Osteoblast (primary cell): ENCODE measurements at regions not wholly inside any gene's neighbourhood (a gene's known extent, or its start where the extent isn't known, plus 50 kb on each side); places are given as distances from the start of the nearest gene placed in this dataset.

Experiments
- DNase-seq: peaks from one replicate; pipeline ENCODE4 v3.0.0; 2011; ENCODE audit warnings: low spot score, mixed read lengths; ENCODE audit not compliant: insufficient read length; ENCODE audit errors: missing footprints
- H2AFZ ChIP-seq: 2 replicates; pipeline ENCODE4 v1.6.0; 2011; ENCODE audit warnings: mild to moderate bottlenecking, low read length
- H3K27ac ChIP-seq: 2 replicates; pipeline ENCODE4 v1.5.1; 2011; ENCODE audit warnings: mild to moderate bottlenecking, low read depth, low read length, moderate library complexity
- H3K27me3 ChIP-seq: 2 replicates; pipeline ENCODE4 v1.6.0; 2012; ENCODE audit warnings: mild to moderate bottlenecking, control low read depth, inconsistent platforms, low read length, moderate library complexity; ENCODE audit not compliant: insufficient read depth
- H3K36me3 ChIP-seq: 2 replicates; pipeline ENCODE4 v1.5.1; 2011; ENCODE audit warnings: mild to moderate bottlenecking, low read length, control low read depth, moderate library complexity; ENCODE audit not compliant: insufficient read depth
- H3K4me1 ChIP-seq: 2 replicates; pipeline ENCODE4 v1.5.1; 2011; ENCODE audit warnings: mild to moderate bottlenecking, low read length, control low read depth, moderate library complexity; ENCODE audit not compliant: insufficient read depth
- H3K4me2 ChIP-seq: 2 replicates; pipeline ENCODE4 v1.6.0; 2011; ENCODE audit warnings: mild to moderate bottlenecking, low read length; ENCODE audit not compliant: insufficient read depth
- H3K4me3 ChIP-seq: fragments of 200-600 bp; sonication (generic); 3 replicates; pipeline ENCODE4 v1.5.1; 2012; ENCODE audit warnings: mild to moderate bottlenecking, low read length, inconsistent platforms; ENCODE audit not compliant: insufficient read depth
- H3K79me2 ChIP-seq: 2 replicates; pipeline ENCODE4 v1.6.0; 2012; ENCODE audit warnings: mild to moderate bottlenecking, low read length, control low read depth, inconsistent platforms; ENCODE audit not compliant: insufficient read depth
- H3K9me3 ChIP-seq: 2 replicates; pipeline ENCODE4 v1.5.1; 2011; ENCODE audit warnings: low read depth, low read length, control low read depth
- H4K20me1 ChIP-seq: 2 replicates; pipeline ENCODE4 v1.6.0; 2012; ENCODE audit warnings: mild to moderate bottlenecking, low read length, control low read depth; ENCODE audit not compliant: insufficient read depth
- CTCF ChIP-seq: IDR thresholded peaks from 2 replicates; pipeline ENCODE4 v1.5.1; 2011; ENCODE audit warnings: mild to moderate bottlenecking, low read depth, low read length, moderate library complexity; ENCODE audit errors: extremely low read depth

GRCh38 chr22:48748860-48749554 lies 1078.7 kb downstream of the BRD1 start:
- Histone ChIP-seq H3K9me3 (no peaks in the 10 kb centered on the region), H3K36me3 (no peaks in the 10 kb centered on the region), H3K4me1 (no peaks in the 10 kb centered on the region), H3K27me3 (no peaks in the 10 kb centered on the region), H3K4me2 (no peak overlapping the region), H4K20me1 (no peaks in the 10 kb centered on the region), H3K4me3 (no peak overlapping the region), H3K79me2 (no peaks in the 10 kb centered on the region), H3K27ac (no peak overlapping the region), H2AFZ (no peak overlapping the region)
- no peak for TF ChIP-seq CTCF
- peak; percentile 73 for DNase-seq

- H2AFZ ChIP-seq, result no peak overlapping the region
- DNase-seq, result no peak
- H3K27ac ChIP-seq, result no peak overlapping the region
- H4K20me1 ChIP-seq, result no peaks in the 10 kb centered on the region
- no peak overlapping the region for H3K4me2 ChIP-seq
- no peak overlapping the region for H3K4me3 ChIP-seq
- no peaks in the 10 kb centered on the region for H3K4me1 ChIP-seq
- H3K36me3 ChIP-seq, result no peaks in the 10 kb centered on the region
- no peak for TF ChIP-seq CTCF
- no peaks in the 10 kb centered on the region for H3K79me2 ChIP-seq
- H3K9me3 ChIP-seq, result no peaks in the 10 kb centered on the region
- H3K27me3 ChIP-seq, result no peaks in the 10 kb centered on the region
Measured at GRCh38 chr22:48748113-48748859, 1079.4 kb downstream of the BRD1 start.

GRCh38 chr22:48746789-48747425 lies 1080.8 kb downstream of the BRD1 start:
- Histone ChIP-seq H3K4me2 (no peak overlapping the region), H3K4me3 (no peak overlapping the region), H3K4me1 (no peaks in the 10 kb centered on the region), H3K27me3 (no peaks in the 10 kb centered on the region), H2AFZ (no peak overlapping the region), H3K9me3 (no peaks in the 10 kb centered on the region), H3K36me3 (no peaks in the 10 kb centered on the region), H3K79me2 (no peaks in the 10 kb centered on the region), H4K20me1 (no peaks in the 10 kb centered on the region), H3K27ac (no peak overlapping the region)
- TF ChIP-seq CTCF, result no peak
- no peak for DNase-seq
